Epithelial cell of esophagus (primary cell): ENCODE measurements at regions not wholly inside any gene's neighbourhood (a gene's known extent, or its start where the extent isn't known, plus 50 kb on each side); places are given as distances from the start of the nearest gene placed in this dataset.

ENCODE experiments used
- DNase-seq: peaks from one replicate; pipeline ENCODE4 v3.0.0; 2010; ENCODE audit warnings: low read depth
- H3K4me3 ChIP-seq: 2 replicates; pipeline ENCODE4 v1.5.1; 2011; ENCODE audit warnings: mild to moderate bottlenecking, low read length, control low read depth
- CTCF ChIP-seq: IDR thresholded peaks from 2 replicates; pipeline ENCODE4 v1.5.1; 2011; ENCODE audit warnings: low read depth, mild to moderate bottlenecking, low read length, control low read depth, inconsistent platforms; ENCODE audit not compliant: insufficient read depth; ENCODE audit errors: missing control alignments

GRCh38 chr12:115172521-115172920, 488.5 kb upstream of the TBX3 start:
- TF ChIP-seq CTCF: no peak
- DNase-seq: no peak
- no peak overlapping the region for H3K4me3 ChIP-seq

- TF ChIP-seq CTCF: no peak
- no peak overlapping the region for H3K4me3 ChIP-seq
- DNase-seq: no peak
Observed at GRCh38 chr12:115169981-115170380, 486.0 kb upstream of the TBX3 start.

- H3K4me3 ChIP-seq: no peak overlapping the region
- no peak for DNase-seq
- no peak for TF ChIP-seq CTCF
Observed at GRCh38 chr12:115166698-115167315, 482.8 kb upstream of the TBX3 start.

GRCh38 chr12:115163710-115164109, 479.7 kb upstream of the TBX3 start:
- DNase-seq: no peak
- no peak overlapping the region for H3K4me3 ChIP-seq
- TF ChIP-seq CTCF: no peak

- DNase-seq: no peak
- TF ChIP-seq CTCF: no peak
Observed at GRCh38 chr12:115160271-115161128, 476.5 kb upstream of the TBX3 start.

GRCh38 chr12:115158816-115159215, 474.8 kb upstream of the TBX3 start:
- no peak overlapping the region for H3K4me3 ChIP-seq
- no peak for TF ChIP-seq CTCF
- no peak for DNase-seq

More at GRCh38 chr12:115160271-115161128, 476.5 kb upstream of the TBX3 start:
- H3K4me3 ChIP-seq: no peak overlapping the region
